GM12878 (cell line): ENCODE measurements at regions not wholly inside any gene's neighbourhood (a gene's known extent, or its start where the extent isn't known, plus 50 kb on each side); places are given as distances from the start of the nearest gene placed in this dataset.

Experiments used
- BCL3 ChIP-seq: IDR thresholded peaks from 2 replicates; pipeline ENCODE4 v1.6.1; 2011; ENCODE audit warnings: borderline replicate concordance, low read depth, mild to moderate bottlenecking, moderate library complexity, low read length; ENCODE audit not compliant: insufficient read depth, poor library complexity, severe bottlenecking
- CTCF ChIP-seq, 3 experiments: IDR thresholded peaks in 2 of 3; conservative IDR thresholded peaks in 1 of 3; 2 replicates each; pipeline ENCODE4 v1.5.1; 2011; ENCODE audit warnings: low read depth in 3 of 3, low read length in 3 of 3, mild to moderate bottlenecking in 3 of 3, control low read depth in 2 of 3, moderate library complexity in 2 of 3, inconsistent platforms in 1 of 3, mixed read lengths in 1 of 3; ENCODE audit not compliant: control insufficient read depth in 2 of 3, insufficient read depth in 1 of 3; ENCODE audit errors: extremely low read depth in 1 of 3
- DPF2 ChIP-seq: fragments of 450-650 bp; IDR thresholded peaks from 2 replicates; pipeline ENCODE4 v1.6.1; 2017; ENCODE audit warnings: mild to moderate bottlenecking
- ETV6 ChIP-seq, 2 experiments: fragments of 450-650 bp in 1 of 2; IDR thresholded peaks in 1 of 2; conservative IDR thresholded peaks in 1 of 2; 2 replicates each; pipeline ENCODE4 v1.6.1; 2014; ENCODE audit warnings: antibody characterized with exemption in 1 of 2, borderline replicate concordance in 1 of 2, low read depth in 1 of 2, mild to moderate bottlenecking in 1 of 2, moderate library complexity in 1 of 2
- FOXM1 ChIP-seq: IDR thresholded peaks from 2 replicates; pipeline ENCODE4 v1.6.1; 2012; ENCODE audit warnings: low read depth, mild to moderate bottlenecking, inconsistent platforms, low read length, moderate library complexity
- JUND ChIP-seq: IDR thresholded peaks from 2 replicates; pipeline ENCODE4 v1.6.1; 2012; ENCODE audit warnings: low read depth, mild to moderate bottlenecking, low read length, improper control_type of control experiment, moderate library complexity
- POU2F2 ChIP-seq: IDR thresholded peaks from 3 replicates; pipeline ENCODE4 v1.6.1; 2011; ENCODE audit warnings: low read depth, mild to moderate bottlenecking, low read length, borderline replicate concordance
- RFX5 ChIP-seq: IDR thresholded peaks from 2 replicates; pipeline ENCODE4 v1.6.1; 2011; ENCODE audit warnings: low read depth, low read length, improper control_type of control experiment
- SUPT20H ChIP-seq: IDR thresholded peaks from 2 replicates; pipeline ENCODE4 v1.6.1; 2011; ENCODE audit warnings: low read depth, mild to moderate bottlenecking, low read length, moderate library complexity, borderline replicate concordance; ENCODE audit not compliant: control insufficient read depth
- TCF7 ChIP-seq: IDR thresholded peaks from 2 replicates; pipeline ENCODE4 v1.6.1; 2014; ENCODE audit warnings: antibody characterized with exemption, borderline replicate concordance

GRCh38 chr5:162227075-162227474 is 159.5 kb downstream of the GABRG2 start:
- TF ChIP-seq SUPT20H, result no peak
- TF ChIP-seq RFX5, result no peak
- TF ChIP-seq FOXM1, result no peak
- TF ChIP-seq CTCF (IDR thresholded peaks at IDR 0.05 in 2 of 3, conservative IDR thresholded peaks at IDR 0.05 in 1 of 3; ENCODE audit: control insufficient read depth in 2 of 3, extremely low read depth in 1 of 3, insufficient read depth in 1 of 3, low read depth in 3 of 3, low read length in 3 of 3), result peak in 1 of 3 experiments; percentile 10; a peak in 1 of 6 replicates
- TF ChIP-seq BCL3, result no peak
- no peak for TF ChIP-seq JUND
- no peak for TF ChIP-seq ETV6 (conservative IDR thresholded peaks at IDR 0.05 in 1 of 2, IDR thresholded peaks at IDR 0.05 in 1 of 2; ENCODE audit: borderline replicate concordance in 1 of 2, low read depth in 1 of 2)
- TF ChIP-seq DPF2, result no peak
- TF ChIP-seq TCF7, result no peak
- no peak for TF ChIP-seq POU2F2
